Ishikawa (cell line): ENCODE measurements at regions not wholly inside any gene's neighbourhood (a gene's known extent, or its start where the extent isn't known, plus 50 kb on each side); places are given as distances from the start of the nearest gene placed in this dataset.

Source experiments
- CEBPB ChIP-seq: IDR thresholded peaks from 2 replicates; pipeline ENCODE4 v1.6.1; 2012
- EP300 ChIP-seq: IDR thresholded peaks from 2 replicates; pipeline ENCODE4 v1.6.1; 2012; ENCODE audit warnings: borderline replicate concordance
- FOXM1 ChIP-seq: IDR thresholded peaks from 2 replicates; pipeline ENCODE4 v1.6.1; 2012; ENCODE audit warnings: low read depth, borderline replicate concordance
- MAX ChIP-seq: IDR thresholded peaks from 2 replicates; pipeline ENCODE4 v1.6.1; 2012
- RAD21 ChIP-seq: IDR thresholded peaks from 2 replicates; pipeline ENCODE4 v1.6.1; 2012; ENCODE audit warnings: low read depth
- REST ChIP-seq: IDR thresholded peaks from 2 replicates; pipeline ENCODE4 v1.6.1; 2012; ENCODE audit warnings: low read depth, mild to moderate bottlenecking
- TAF1 ChIP-seq: IDR thresholded peaks from 2 replicates; pipeline ENCODE4 v1.6.1; 2012; ENCODE audit warnings: low read depth, mild to moderate bottlenecking
- TEAD4 ChIP-seq: IDR thresholded peaks from 2 replicates; pipeline ENCODE4 v1.6.1; 2012
- USF1 ChIP-seq: IDR thresholded peaks from 2 replicates; pipeline ENCODE4 v1.6.1; 2012
- YY1 ChIP-seq: IDR thresholded peaks from 2 replicates; pipeline ENCODE4 v1.6.1; 2012; ENCODE audit warnings: low read depth

- TF ChIP-seq MAX (no peak), YY1 (no peak), TAF1 (no peak), REST (no peak), RAD21 (no peak), EP300 (no peak), FOXM1 (no peak), USF1 (no peak), CEBPB (no peak), TEAD4 (no peak)
Observed at GRCh38 chr5:24791326-24791725, 146.5 kb upstream of the CDH10 start.
